ENCODE measurements at regions not wholly inside any gene's neighbourhood (a gene's known extent, or its start where the extent isn't known, plus 50 kb on each side); places are given as distances from the start of the nearest gene placed in this dataset.
"Not testable (repeated sequence)": the region's sequence is repeated elsewhere in the genome, so short reads cannot be mapped to it uniquely, and the experiment has no call there.

GRCh38 chr7:69095127-69095526, 503.1 kb upstream of the AUTS2 start:
- no peak overlapping the region for H3K27ac ChIP-seq
- H3K4me3 ChIP-seq = no peak overlapping the region
- no peak for TF ChIP-seq Cebpa-rat (IDR thresholded peaks at IDR 0.05)
- peaks cover 29 to 47% (median 38%) of the 10 kb centered on the region in 11 experiments for H3K9me3 ChIP-seq (replicated peaks in 1 of 11)
- peaks cover 0 to 6% (median 1%) of the 10 kb centered on the region in 10 experiments; a peak in 6 of 20 replicates for H3K4me1 ChIP-seq
- H3K36me3 ChIP-seq = no peaks in the 10 kb centered on the region; a peak in 1 of 22 replicates
- H4K20me1 ChIP-seq = no peaks in the 10 kb centered on the region
- H3K27me3 ChIP-seq = no peaks in the 10 kb centered on the region
- H3K4me2 ChIP-seq = no peak overlapping the region
- H3K9ac ChIP-seq = no peak overlapping the region

GRCh38 chr7:69095649-69096048, 502.6 kb upstream of the AUTS2 start:
- no peak overlapping the region for H3K27ac ChIP-seq

GRCh38 chr7:69104023-69104422, 494.3 kb upstream of the AUTS2 start:
- Histone ChIP-seq H3K27ac (no peak overlapping the region), H3K4me2 (no peak overlapping the region), H3K27me3 (no peaks in the 10 kb centered on the region), H3K36me3 (no peaks in the 10 kb centered on the region), H3K4me3 (no peak overlapping the region), H3K9me3 (replicated peaks in 1 of 11) (peaks cover 0 to 28% (median 17%) of the 10 kb centered on the region in 11 experiments; a peak in 15 of 22 replicates), H3K4me1 (peaks cover 0 to 9% (median 4%) of the 10 kb centered on the region in 10 experiments; a peak in 6 of 20 replicates), H4K20me1 (no peaks in the 10 kb centered on the region), H3K9ac (no peak overlapping the region)
- no peak for TF ChIP-seq Cebpa-rat (IDR thresholded peaks at IDR 0.05)

More at GRCh38 chr7:69095649-69096048, 502.6 kb upstream of the AUTS2 start:
- Histone ChIP-seq H3K4me3 (no peak overlapping the region), H3K36me3 (no peaks in the 10 kb centered on the region; a peak in 1 of 22 replicates), H3K27me3 (no peaks in the 10 kb centered on the region), H3K4me1 (peaks cover 0 to 9% (median 3%) of the 10 kb centered on the region in 10 experiments; a peak in 6 of 20 replicates), H3K9me3 (replicated peaks in 1 of 11) (peaks cover 29 to 51% (median 40%) of the 10 kb centered on the region in 11 experiments), H4K20me1 (no peaks in the 10 kb centered on the region), H3K4me2 (no peak overlapping the region), H3K9ac (no peak overlapping the region)
- no peak for TF ChIP-seq Cebpa-rat (IDR thresholded peaks at IDR 0.05)

- no peaks in the 10 kb centered on the region for H3K27me3 ChIP-seq
- H3K4me2 ChIP-seq = no peak overlapping the region
- H3K9ac ChIP-seq = no peak overlapping the region
- no peaks in the 10 kb centered on the region for H4K20me1 ChIP-seq
- no peaks in the 10 kb centered on the region for H3K36me3 ChIP-seq
- no peak overlapping the region for H3K27ac ChIP-seq
- H3K9me3 ChIP-seq (replicated peaks in 1 of 11) = peaks cover 0 to 28% (median 17%) of the 10 kb centered on the region in 11 experiments; a peak in 15 of 22 replicates
- H3K4me1 ChIP-seq = peaks cover 0 to 4% (median 3%) of the 10 kb centered on the region in 10 experiments; a peak in 6 of 20 replicates
- no peak for TF ChIP-seq Cebpa-rat (IDR thresholded peaks at IDR 0.05)
- no peak overlapping the region for H3K4me3 ChIP-seq
Measured at GRCh38 chr7:69105092-69105491, 493.2 kb upstream of the AUTS2 start.

GRCh38 chr7:69105981-69106380, 492.3 kb upstream of the AUTS2 start:
- H3K9me3 ChIP-seq (replicated peaks in 1 of 11) = peaks cover 0 to 30% (median 13%) of the 10 kb centered on the region in 11 experiments; a peak in 15 of 22 replicates
- H3K4me2 ChIP-seq = peak overlapping the region in 2 of 11 experiments; percentile 12 to 31; a peak in 1 of 22 replicates
- peaks cover 0 to 3% (median 0%) of the 10 kb centered on the region in 10 experiments; a peak in 1 of 20 replicates for H3K4me1 ChIP-seq
- no peaks in the 10 kb centered on the region for H4K20me1 ChIP-seq
- no peak overlapping the region for H3K9ac ChIP-seq
- H3K27ac ChIP-seq = no peak overlapping the region
- H3K36me3 ChIP-seq = no peaks in the 10 kb centered on the region
- no peaks in the 10 kb centered on the region for H3K27me3 ChIP-seq
- no peak overlapping the region for H3K4me3 ChIP-seq
- no peak for TF ChIP-seq Cebpa-rat (IDR thresholded peaks at IDR 0.05)

- Histone ChIP-seq H3K4me2 (peak overlapping the region in 1 of 11 experiments; percentile 31; a peak in 1 of 22 replicates), H3K9me3 (replicated peaks in 1 of 11) (peaks cover 0 to 25% (median 9%) of the 10 kb centered on the region in 11 experiments; a peak in 12 of 22 replicates)
- H3K4me1 ChIP-seq, H3K27ac ChIP-seq, H4K20me1 ChIP-seq, H3K9ac ChIP-seq, H3K36me3 ChIP-seq, H3K27me3 ChIP-seq, H3K4me3 ChIP-seq: not testable (repeated sequence)
Measured at GRCh38 chr7:69106449-69106848, 491.8 kb upstream of the AUTS2 start.

GRCh38 chr7:69106946-69107345, 491.3 kb upstream of the AUTS2 start:
- H4K20me1 ChIP-seq, H3K36me3 ChIP-seq, H3K4me1 ChIP-seq, H3K4me2 ChIP-seq, H3K27ac ChIP-seq, H3K9ac ChIP-seq, H3K27me3 ChIP-seq, H3K4me3 ChIP-seq: not testable (repeated sequence)
- peaks cover 0 to 25% (median 10%) of the 10 kb centered on the region in 11 experiments; a peak in 13 of 22 replicates for H3K9me3 ChIP-seq (replicated peaks in 1 of 11)

GRCh38 chr7:69108097-69108496, 490.2 kb upstream of the AUTS2 start:
- no peaks in the 10 kb centered on the region for H4K20me1 ChIP-seq
- H3K9me3 ChIP-seq (replicated peaks in 1 of 11) = peaks cover 0 to 23% (median 13%) of the 10 kb centered on the region in 11 experiments; a peak in 9 of 22 replicates
- TF ChIP-seq Cebpa-rat (IDR thresholded peaks at IDR 0.05) = no peak
- no peak overlapping the region for H3K4me2 ChIP-seq
- H3K27ac ChIP-seq = no peak overlapping the region
- peaks cover 0 to 3% (median 0%) of the 10 kb centered on the region in 10 experiments; a peak in 1 of 20 replicates for H3K4me1 ChIP-seq
- no peaks in the 10 kb centered on the region for H3K27me3 ChIP-seq
- no peak overlapping the region for H3K9ac ChIP-seq
- no peaks in the 10 kb centered on the region for H3K36me3 ChIP-seq
- H3K4me3 ChIP-seq = no peak overlapping the region

GRCh38 chr7:69109246-69109645, 489.0 kb upstream of the AUTS2 start:
- H3K27me3 ChIP-seq = no peaks in the 10 kb centered on the region
- no peak for TF ChIP-seq Cebpa-rat (IDR thresholded peaks at IDR 0.05)
- no peak overlapping the region for H3K4me3 ChIP-seq
- H3K9me3 ChIP-seq (replicated peaks in 1 of 11) = peaks cover 0 to 24% (median 13%) of the 10 kb centered on the region in 11 experiments; a peak in 9 of 22 replicates
- H3K9ac ChIP-seq = no peak overlapping the region
- H3K36me3 ChIP-seq = no peaks in the 10 kb centered on the region
- H3K4me2 ChIP-seq = no peak overlapping the region
- H3K27ac ChIP-seq = no peak overlapping the region
- peaks cover 0 to 3% (median 0%) of the 10 kb centered on the region in 10 experiments; a peak in 1 of 20 replicates for H3K4me1 ChIP-seq
- H4K20me1 ChIP-seq = no peaks in the 10 kb centered on the region

- no peak overlapping the region for H3K9ac ChIP-seq
- no peak overlapping the region for H3K4me2 ChIP-seq
- H3K27ac ChIP-seq = no peak overlapping the region
- no peaks in the 10 kb centered on the region for H3K36me3 ChIP-seq
- no peak overlapping the region for H3K4me3 ChIP-seq
- no peaks in the 10 kb centered on the region for H3K27me3 ChIP-seq
- H4K20me1 ChIP-seq = no peaks in the 10 kb centered on the region
- peaks cover 0 to 3% (median 0%) of the 10 kb centered on the region in 10 experiments; a peak in 1 of 20 replicates for H3K4me1 ChIP-seq
- peaks cover 0 to 24% (median 14%) of the 10 kb centered on the region in 11 experiments; a peak in 10 of 22 replicates for H3K9me3 ChIP-seq (replicated peaks in 1 of 11)
- no peak for TF ChIP-seq Cebpa-rat (IDR thresholded peaks at IDR 0.05)
Measured at GRCh38 chr7:69109879-69110278, 488.4 kb upstream of the AUTS2 start.

All from BLaER1 treated with 17β-estradiol and CSF1 and Interleukin-3, amounts not matched to agents 10 nM and 100 nM (cell line).